22Rv1 (cell line): ENCODE measurements at regions not wholly inside any gene's neighbourhood (a gene's known extent, or its start where the extent isn't known, plus 50 kb on each side); places are given as distances from the start of the nearest gene placed in this dataset.

Source experiments
- CTCF ChIP-seq: fragments of 450-650 bp; IDR thresholded peaks from 2 replicates; pipeline ENCODE4 v1.5.1; 2017; ENCODE audit warnings: mild to moderate bottlenecking
- ZFX ChIP-seq: fragments of 450-650 bp; IDR thresholded peaks from 2 replicates; pipeline ENCODE4 v1.6.1; 2017; ENCODE audit warnings: antibody characterized with exemption, borderline replicate concordance

GRCh38 chr3:176058856-176059255 lies 1138.4 kb downstream of the TBL1XR1 start:
- no peak for TF ChIP-seq CTCF
- TF ChIP-seq ZFX, result no peak
